Body of pancreas (tissue), 4 donors: ENCODE measurements at regions not wholly inside any gene's neighbourhood (a gene's known extent, or its start where the extent isn't known, plus 50 kb on each side); places are given as distances from the start of the nearest gene placed in this dataset.

Source experiments
- CTCF ChIP-seq, 7 experiments: fragments of 450-650 bp in 4 of 7; fragments of 200-600 bp in 3 of 7; sonication (generic) in 3 of 7; IDR thresholded peaks; one replicate each; pipeline ENCODE4 v1.5.1; 2016 to 2019; ENCODE audit warnings: antibody characterized with exemption in 7 of 7
- POLR2A ChIP-seq, 3 donors: fragments of 450-650 bp; IDR thresholded peaks; one replicate each; pipeline ENCODE4 v1.6.1; 2016; ENCODE audit warnings: antibody characterized with exemption in 3 of 3, mild to moderate bottlenecking in 2 of 3

- TF ChIP-seq CTCF (IDR thresholded peaks at IDR 0.05) (no peak), POLR2A (IDR thresholded peaks at IDR 0.05) (no peak)
These were observed 226.1 kb downstream of the BLID start for GRCh38 chr11:121889931-121890330.
